K562 (cell line): ENCODE measurements at regions not wholly inside any gene's neighbourhood (a gene's known extent, or its start where the extent isn't known, plus 50 kb on each side); places are given as distances from the start of the nearest gene placed in this dataset.

Source experiments
- ATAC-seq: fragments of 200-7000 bp; cut with Tn5 transposase; 3 replicates; pipeline ENCODE4 v1.9.1; 2020; ENCODE audit warnings: moderate library complexity
- BruUV-seq: library from RNA; stranded (reverse); fragments of 400-500 nt; replicated peaks from 2 replicates; lab custom pipeline; 2021; lab: Mats Ljungman, UMichigan
- CTCF ChIA-PET: fragments of 300-600 bp; formaldehyde crosslinking; extraction: SDS; loops from one replicate; lab custom pipeline; 2021; ENCODE audit warnings: low intra/inter-chr PET ratio; lab: Yijun Ruan, JAX
- POLR2A ChIA-PET: fragments of 300-600, 350-650 bp; sonication (Branson Sonifier 250); formaldehyde crosslinking; extraction: SDS; loops from one replicate; lab custom pipeline; 2021; ENCODE audit warnings: antibody characterized with exemption, inconsistent platforms; lab: Yijun Ruan, JAX
- DNase-seq, 4 experiments: peaks; one replicate each; pipeline versions ENCODE4 v3.0.0 to v3.0.0-alpha.2; 2011 to 2018; ENCODE audit warnings: low spot score in 3 of 4, mixed read lengths in 3 of 4; ENCODE audit errors: extremely low read depth in 1 of 4
- FAIRE-seq: peaks from 2 replicates; lab custom pipeline; 2011; peaks lifted over from hg19 to GRCh38; lab: Jason Lieb, UNC
- H2AFZ ChIP-seq: 2 replicates; pipeline ENCODE4 v1.6.0; 2011; ENCODE audit warnings: low read depth, low read length, control low read depth, inconsistent platforms
- H3K27ac ChIP-seq: fragments of 200-600 bp; 3 replicates; pipeline ENCODE4 v1.8.0; 2011; ENCODE audit warnings: low read depth, mild to moderate bottlenecking, control low read depth, inconsistent platforms, low read length, moderate library complexity, mixed read lengths; ENCODE audit errors: extremely low read depth
- H3K27me3 ChIP-seq, 2 experiments: fragments of 300-600 bp in 1 of 2; 2 replicates in 1 of 2; 3 replicates in 1 of 2; pipeline versions ENCODE4 v1.6.0 to v1.8.0; 2011; ENCODE audit warnings: inconsistent platforms in 2 of 2, low read length in 2 of 2, mild to moderate bottlenecking in 1 of 2, mixed read lengths in 1 of 2, moderate library complexity in 1 of 2; ENCODE audit not compliant: control insufficient read depth in 2 of 2, insufficient read depth in 2 of 2
- H3K36me3 ChIP-seq: fragments of 300-600 bp; 3 replicates; pipeline ENCODE4 v1.8.0; 2011; ENCODE audit warnings: mild to moderate bottlenecking, low read length, inconsistent platforms; ENCODE audit not compliant: control insufficient read depth, insufficient read depth
- H3K4me1 ChIP-seq, 2 experiments: fragments of 200-600 bp in 1 of 2; replicated peaks in 1 of 2; 2 replicates in 1 of 2; 3 replicates in 1 of 2; pipeline versions ENCODE4 v1.5.1 to v1.8.0; 2011; ENCODE audit warnings: inconsistent platforms in 2 of 2, low read length in 2 of 2, mild to moderate bottlenecking in 1 of 2, mixed read lengths in 1 of 2, moderate library complexity in 1 of 2; ENCODE audit not compliant: control insufficient read depth in 2 of 2, insufficient read depth in 2 of 2
- H3K4me2 ChIP-seq: 2 replicates; pipeline ENCODE4 v1.6.1; 2011; ENCODE audit warnings: low read length, control low read depth, inconsistent platforms, mixed read lengths; ENCODE audit not compliant: insufficient read depth
- H3K4me3 ChIP-seq: fragments of 200-600 bp; sonication (generic), shearing (Covaris generic); 2 replicates; pipeline ENCODE4 v1.5.1; 2016; ENCODE audit warnings: control low read depth, inconsistent platforms
- H3K79me2 ChIP-seq: fragments of 200-600 bp; 3 replicates; pipeline ENCODE4 v1.8.0; 2011; ENCODE audit warnings: low read length, inconsistent platforms; ENCODE audit not compliant: control insufficient read depth, insufficient read depth
- H3K9ac ChIP-seq, 2 experiments: 2 replicates each; pipeline versions ENCODE4 v1.6.0 to v1.6.1; 2011; ENCODE audit warnings: low read depth in 2 of 2, low read length in 2 of 2, control low read depth in 1 of 2, inconsistent platforms in 1 of 2, mild to moderate bottlenecking in 1 of 2, mixed read lengths in 1 of 2; ENCODE audit not compliant: insufficient read depth in 1 of 2
- H3K9me1 ChIP-seq: one replicate; pipeline ENCODE4 v1.6.0; 2011; ENCODE audit warnings: inconsistent platforms, mild to moderate bottlenecking, low read length, moderate library complexity; ENCODE audit not compliant: control insufficient read depth, insufficient read depth
- H3K9me3 ChIP-seq: replicated peaks from 2 replicates; pipeline ENCODE4 v1.5.1; 2011; ENCODE audit warnings: low read depth, low read length, inconsistent platforms; ENCODE audit not compliant: control insufficient read depth, insufficient read depth
- H4K20me1 ChIP-seq: replicated peaks from 2 replicates; pipeline ENCODE4 v1.6.1; 2011; ENCODE audit warnings: low read length, inconsistent platforms, mixed read lengths; ENCODE audit not compliant: control insufficient read depth, insufficient read depth
- BRCA1 ChIP-seq, 2 experiments: fragments of 450-650 bp in 1 of 2; sonication (generic) in 1 of 2; formaldehyde crosslinking in 1 of 2; IDR thresholded peaks; 2 replicates each; pipeline versions ENCODE4 v1.5.0 to v1.6.1; 2017 to 2020; ENCODE audit warnings: mild to moderate bottlenecking in 1 of 2, missing genetic modification reagents in 1 of 2
- CBX5 ChIP-seq: IDR thresholded peaks from 2 replicates; pipeline ENCODE4 v1.6.1; 2014; ENCODE audit warnings: low read depth, borderline replicate concordance
- CCNT2 ChIP-seq: IDR thresholded peaks from 2 replicates; pipeline ENCODE4 v1.6.1; 2011; ENCODE audit warnings: borderline replicate concordance, low read depth, mild to moderate bottlenecking, moderate library complexity, mixed read lengths, low read length; ENCODE audit not compliant: insufficient read length; ENCODE audit errors: extremely low read depth
- DPF2 ChIP-seq: fragments of 450-650 bp; IDR thresholded peaks from 2 replicates; pipeline ENCODE4 v1.6.1; 2016
- GABPB2 ChIP-seq: fragments of 250-450 bp; sonication (Bioruptor Pico); conservative IDR thresholded peaks from 2 replicates; pipeline ENCODE4 v1.5.1; 2021; ENCODE audit warnings: mild to moderate bottlenecking
- NCOA2 ChIP-seq, 2 experiments: fragments of 450-650 bp; IDR thresholded peaks; 2 replicates each; pipeline ENCODE4 v1.6.1; 2018; ENCODE audit warnings: mild to moderate bottlenecking in 2 of 2, moderate library complexity in 1 of 2; ENCODE audit not compliant: partially characterized antibody in 2 of 2
- PYGO2 ChIP-seq: fragments of 450-650 bp; IDR thresholded peaks from 2 replicates; pipeline ENCODE4 v1.6.1; 2016; ENCODE audit warnings: mild to moderate bottlenecking, missing genetic modification characterization, moderate library complexity, missing compliant biosample characterization
- RBM34 ChIP-seq: fragments of 200-400 bp; formaldehyde crosslinking; IDR thresholded peaks from 2 replicates; pipeline ENCODE4 v1.6.1; 2018; ENCODE audit warnings: low read length, borderline replicate concordance; ENCODE audit not compliant: insufficient read depth
- RUNX1 ChIP-seq: sonication (generic); IDR thresholded peaks from 2 replicates; pipeline ENCODE4 v1.6.1; 2016; ENCODE audit warnings: antibody characterized with exemption, low read depth
- STAG1 ChIP-seq: sonication (generic); formaldehyde crosslinking; IDR thresholded peaks from 2 replicates; pipeline ENCODE4 v1.5.0; 2020; ENCODE audit warnings: missing genetic modification reagents, borderline replicate concordance
- ZBTB17 ChIP-seq: fragments of 450-650 bp; formaldehyde crosslinking; IDR thresholded peaks from 2 replicates; pipeline ENCODE4 v1.4.0; 2020; ENCODE audit warnings: mild to moderate bottlenecking
- ZNF121 ChIP-seq: sonication (generic); formaldehyde crosslinking; conservative IDR thresholded peaks from 2 replicates; pipeline ENCODE4 v1.8.0; 2022; ENCODE audit warnings: missing genetic modification reagents
- ZNF146 ChIP-seq: IDR thresholded peaks from one replicate; pipeline ENCODE4 v1.6.1; 2018; ENCODE audit warnings: missing compliant biosample characterization; ENCODE audit not compliant: unreplicated experiment
- ZNF384 ChIP-seq: IDR thresholded peaks from 2 replicates; pipeline ENCODE4 v1.6.1; 2012; ENCODE audit warnings: low read depth, low read length, improper control_type of control experiment
- WGBS: fragments of 100-300 bp; shearing (Covaris generic); methylation state at CpG from one replicate; pipeline ENCODE4 v1.1.6; 2016; ENCODE audit warnings: low coverage, mixed read lengths; ENCODE audit not compliant: insufficient coverage; ENCODE audit errors: missing lambda C conversion rate; 5-methylcytosine and 5-hydroxymethylcytosine counted together
- in situ Hi-C: fragments of 300-500 bp; cut with MboI; formaldehyde crosslinking; loops from 4 replicates; pipeline ENCODE4 v1.15.0; 2018; ENCODE audit warnings: inconsistent platforms, mixed read lengths
- intact Hi-C: fragments of 100-400 bp; cut with micrococcal nuclease; formaldehyde crosslinking; loops from 2 replicates; pipeline ENCODE4 v1.14.2; 2022
- TF ChIP-seq, protein P1 (sequence below): fragments of 450-650 bp; formaldehyde crosslinking; conservative IDR thresholded peaks from 2 replicates; pipeline ENCODE4 v1.4.0; 2022; ENCODE audit warnings: mild to moderate bottlenecking, missing genetic modification characterization

DNA sequence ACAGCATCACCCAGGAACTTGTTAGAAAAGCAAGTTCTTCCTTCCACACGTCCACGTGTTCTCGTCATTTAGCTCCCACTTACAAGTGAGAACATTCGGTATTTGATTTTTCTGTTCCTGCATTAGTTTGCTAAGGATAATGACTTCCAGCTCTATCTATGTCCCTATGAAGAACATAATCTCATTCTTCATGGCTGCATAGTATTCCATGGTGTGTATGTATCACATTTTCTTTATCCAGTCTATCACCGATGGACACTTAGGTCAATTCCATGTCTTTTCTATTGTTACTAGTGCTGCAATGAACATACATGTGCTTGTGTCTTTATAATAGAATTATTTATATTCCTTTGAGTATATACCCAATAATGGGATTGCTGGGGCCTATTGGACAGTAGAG lies 368.7 kb upstream of the RUNX1 start:
- Histone ChIP-seq H3K79me2 (no peaks in the 10 kb centered on the region), H2AFZ (no peak overlapping the region), H3K4me1 (no peaks in the 10 kb centered on the region), H3K4me2 (no peak overlapping the region), H3K9me1 (no peaks in the 10 kb centered on the region), H4K20me1 (no peaks in the 10 kb centered on the region), H3K27me3 (no peaks in the 10 kb centered on the region), H3K9me3 (no peaks in the 10 kb centered on the region; the same call in 1 of the 2 replicates), H3K27ac (no peak overlapping the region), H3K36me3 (no peaks in the 10 kb centered on the region), H3K4me3 (no peak overlapping the region), H3K9ac (no peak overlapping the region)
- POLR2A ChIA-PET = interaction anchor here (2.3 kb wide), 1 partner anchor 21 kb away, joined by 10 read pairs; no protein-coding TSS in a partner anchor
- intact Hi-C loops (no loop called here), in situ Hi-C loops (no loop called here)
- ATAC-seq = no peak
- no TSS peak for BruUV-seq
- DNase-seq = no peak
- TF ChIP-seq ZNF146 (CRISPR knock-in tag) (peak; percentile 92), GABPB2 (no peak)
- CTCF ChIA-PET = no interaction called here
- no peak for FAIRE-seq
- WGBS = 53% methylated on average over 5 of the region's 5 CpGs

- in situ Hi-C loops (no loop called here), intact Hi-C loops (no loop called here)
- Histone ChIP-seq H3K9me1 (no peaks in the 10 kb centered on the region), H3K4me2 (no peak overlapping the region), H3K4me3 (no peak overlapping the region), H3K9ac (no peak overlapping the region), H3K36me3 (no peaks in the 10 kb centered on the region), H3K9me3 (no peaks in the 10 kb centered on the region; the same call in 1 of the 2 replicates), H2AFZ (no peak overlapping the region), H4K20me1 (no peaks in the 10 kb centered on the region), H3K27me3 (no peaks in the 10 kb centered on the region), H3K27ac (no peak overlapping the region), H3K79me2 (no peaks in the 10 kb centered on the region), H3K4me1 (no peaks in the 10 kb centered on the region)
- CTCF ChIA-PET = no interaction called here
- no peak for ATAC-seq
- POLR2A ChIA-PET = interaction anchor here (2.3 kb wide), 1 partner anchor 22 kb away, joined by 10 read pairs; no protein-coding TSS in a partner anchor
- FAIRE-seq = peak; percentile 48
- BruUV-seq = no TSS peak
- 23% methylated on average over 8 of the region's 8 CpGs for WGBS
- DNase-seq = no peak
- TF ChIP-seq NCOA2 (IDR thresholded peaks at IDR 0.05; ENCODE audit: partially characterized antibody in 2 of 2) (no peak), CBX5 (no peak), STAG1 (CRISPR knock-in tag) (no peak), BRCA1 (IDR thresholded peaks at IDR 0.05) (no peak), BRCA1 (CRISPR knock-in tag; IDR thresholded peaks at IDR 0.05) (no peak), RUNX1 (no peak), ZNF384 (no peak), DPF2 (0 out of 2 replicates have a peak, but pooled peaks have one; percentile 13), PYGO2 (tag) (no peak), ZNF121 (no peak), CCNT2 (no peak), ZBTB17 (CRISPR knock-in tag) (no peak), RBM34 (no peak)
- TF ChIP-seq, protein P1, sequence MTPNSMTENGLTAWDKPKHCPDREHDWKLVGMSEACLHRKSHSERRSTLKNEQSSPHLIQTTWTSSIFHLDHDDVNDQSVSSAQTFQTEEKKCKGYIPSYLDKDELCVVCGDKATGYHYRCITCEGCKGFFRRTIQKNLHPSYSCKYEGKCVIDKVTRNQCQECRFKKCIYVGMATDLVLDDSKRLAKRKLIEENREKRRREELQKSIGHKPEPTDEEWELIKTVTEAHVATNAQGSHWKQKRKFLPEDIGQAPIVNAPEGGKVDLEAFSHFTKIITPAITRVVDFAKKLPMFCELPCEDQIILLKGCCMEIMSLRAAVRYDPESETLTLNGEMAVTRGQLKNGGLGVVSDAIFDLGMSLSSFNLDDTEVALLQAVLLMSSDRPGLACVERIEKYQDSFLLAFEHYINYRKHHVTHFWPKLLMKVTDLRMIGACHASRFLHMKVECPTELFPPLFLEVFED (CRISPR knock-in tag) = no peak
Observed at GRCh38 chr21:35416866-35417489, 367.9 kb upstream of the RUNX1 start.
